ENCODE measurements at regions not wholly inside any gene's neighbourhood (a gene's known extent, or its start where the extent isn't known, plus 50 kb on each side); places are given as distances from the start of the nearest gene placed in this dataset.

DNA sequence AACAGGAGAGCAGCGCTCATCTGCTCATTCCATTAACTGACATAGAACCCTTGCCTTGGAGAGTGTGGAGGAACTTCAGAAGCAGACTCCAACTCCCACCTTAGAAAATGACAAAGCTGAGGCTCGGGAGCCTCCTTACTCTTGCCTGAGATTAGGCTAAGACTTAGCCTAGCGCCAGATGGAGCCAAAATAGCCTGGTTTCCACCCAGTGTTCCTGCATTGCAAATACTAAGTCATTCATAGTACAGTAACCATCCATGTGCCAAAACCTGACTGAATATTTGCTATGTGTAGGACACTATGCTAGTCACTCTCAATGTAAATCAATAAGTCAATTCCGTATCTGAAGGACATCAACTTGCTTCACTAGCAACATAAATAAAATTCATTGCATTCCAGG is 387.4 kb upstream of the CPEB2 start:
- Mint-ChIP-seq H3K36me3 (no peaks in the 10 kb centered on the region), H3K4me3 (no peak overlapping the region), H3K9me3 (peaks cover 0 to 1% (median 0%) of the 10 kb centered on the region in 9 donors), H3K4me1 (no peaks in the 10 kb centered on the region), H3K27ac (no peak overlapping the region), H3K27me3 (peaks cover 0 to 11% (median 3%) of the 10 kb centered on the region in 5 donors)
- POLR2A ChIA-PET = no interaction called here
- DNase-seq (no peak), ATAC-seq (no peak)

- POLR2A ChIA-PET = no interaction called here
- no peak overlapping the region for H3K27ac Mint-ChIP-seq
- H3K27me3 Mint-ChIP-seq = peaks cover 0 to 11% (median 3%) of the 10 kb centered on the region in 5 donors
Observed at GRCh38 chr4:14615671-14616070, 386.6 kb upstream of the CPEB2 start.

GRCh38 chr4:14620567-14621141 is 381.6 kb upstream of the CPEB2 start:
- no peak overlapping the region for H3K4me3 Mint-ChIP-seq
- POLR2A ChIA-PET = no interaction called here
- H3K9me3 Mint-ChIP-seq = peaks cover 0 to 11% (median 0%) of the 10 kb centered on the region in 9 donors
- no peak for ATAC-seq
- no peak overlapping the region for H3K27ac Mint-ChIP-seq
- no peaks in the 10 kb centered on the region for H3K4me1 Mint-ChIP-seq
- no peak for DNase-seq
- H3K27me3 Mint-ChIP-seq = no peaks in the 10 kb centered on the region
- no peaks in the 10 kb centered on the region for H3K36me3 Mint-ChIP-seq

More at GRCh38 chr4:14615671-14616070, 386.6 kb upstream of the CPEB2 start:
- Mint-ChIP-seq H3K4me1 (no peaks in the 10 kb centered on the region), H3K9me3 (peaks cover 0 to 1% (median 0%) of the 10 kb centered on the region in 9 donors), H3K36me3 (no peaks in the 10 kb centered on the region), H3K4me3 (no peak overlapping the region)
- ATAC-seq (no peak), DNase-seq (no peak)

GRCh38 chr4:14621731-14622463 is 380.4 kb upstream of the CPEB2 start:
- no peak for ATAC-seq
- peaks cover 0 to 2% (median 0%) of the 10 kb centered on the region in 5 donors for H3K27me3 Mint-ChIP-seq
- POLR2A ChIA-PET = no interaction called here
- no peaks in the 10 kb centered on the region for H3K4me1 Mint-ChIP-seq
- H3K9me3 Mint-ChIP-seq = peaks cover 0 to 11% (median under 1%) of the 10 kb centered on the region in 9 donors
- H3K4me3 Mint-ChIP-seq = no peak overlapping the region
- DNase-seq = no peak
- no peaks in the 10 kb centered on the region for H3K36me3 Mint-ChIP-seq
- no peak overlapping the region for H3K27ac Mint-ChIP-seq

- DNase-seq = no peak
- Mint-ChIP-seq H3K4me3 (no peak overlapping the region), H3K9me3 (peaks cover 0 to 11% (median 4%) of the 10 kb centered on the region in 9 donors), H3K27ac (no peak overlapping the region), H3K36me3 (no peaks in the 10 kb centered on the region), H3K27me3 (peaks cover 0 to 7% (median 0%) of the 10 kb centered on the region in 5 donors), H3K4me1 (no peaks in the 10 kb centered on the region)
- POLR2A ChIA-PET = no interaction called here
- ATAC-seq = no peak
Observed at GRCh38 chr4:14627038-14627437, 375.2 kb upstream of the CPEB2 start.

DNA sequence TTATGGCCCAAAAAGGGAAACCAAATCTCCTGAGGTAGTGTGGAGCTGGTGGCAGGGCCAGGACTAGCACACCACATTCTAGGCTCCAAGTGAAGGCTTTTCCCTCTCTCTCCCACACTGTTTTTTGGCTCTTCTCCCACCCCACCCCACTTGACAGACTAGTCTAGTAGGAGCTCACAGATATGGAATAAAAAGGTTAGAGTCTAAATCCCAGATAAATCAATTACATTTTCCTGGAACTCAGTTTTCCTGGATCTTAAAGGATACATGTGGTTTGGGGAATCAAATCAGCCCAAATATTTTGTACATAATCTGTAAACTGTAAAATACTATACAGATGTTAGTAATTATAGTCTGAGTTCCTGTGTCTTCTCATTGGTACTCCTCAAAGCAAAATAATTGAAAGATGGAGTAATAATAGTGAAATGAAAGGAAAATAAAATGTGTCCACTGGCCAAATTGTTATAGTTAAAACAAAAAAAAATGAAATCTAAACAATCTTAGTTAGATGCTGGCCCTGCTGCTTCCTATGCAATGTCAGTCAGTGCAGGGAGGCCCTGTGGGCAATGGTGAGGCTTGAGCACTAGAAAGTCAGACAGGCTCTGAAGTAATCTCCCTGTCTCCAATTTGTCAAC is 370.4 kb upstream of the CPEB2 start:
- POLR2A ChIA-PET = no interaction called here
- ATAC-seq (no peak), DNase-seq (no peak)
- Mint-ChIP-seq H3K4me3 (no peak overlapping the region), H3K27me3 (peaks cover 0 to 12% (median 0%) of the 10 kb centered on the region in 5 donors), H3K4me1 (no peaks in the 10 kb centered on the region), H3K9me3 (peaks cover 3 to 8% (median 6%) of the 10 kb centered on the region in 9 donors), H3K36me3 (no peaks in the 10 kb centered on the region), H3K27ac (no peak overlapping the region)

DNA sequence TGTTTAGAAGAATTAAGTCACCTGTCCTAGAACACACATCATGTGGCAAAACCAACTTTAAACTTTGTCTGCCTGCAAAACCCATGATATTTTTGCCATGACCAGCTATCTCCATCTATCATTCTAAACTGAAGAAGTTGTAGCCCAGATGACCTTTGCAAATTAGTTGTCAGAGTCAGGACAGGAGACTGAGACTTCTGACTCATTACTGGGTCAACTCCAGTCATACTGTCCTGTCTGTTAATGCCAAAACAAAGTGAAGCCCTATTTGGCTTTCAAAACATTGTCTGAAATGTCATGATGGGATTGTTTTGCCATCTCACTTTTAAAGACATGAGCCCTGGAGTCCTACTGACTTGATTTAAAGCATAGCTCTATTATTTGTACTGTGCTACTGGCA is 365.7 kb upstream of the CPEB2 start:
- POLR2A ChIA-PET = no interaction called here
- H3K4me1 Mint-ChIP-seq = no peaks in the 10 kb centered on the region
- DNase-seq (no peak), ATAC-seq (no peak)
- no peaks in the 10 kb centered on the region for H3K36me3 Mint-ChIP-seq
- peaks cover 3 to 43% (median 12%) of the 10 kb centered on the region in 5 donors for H3K27me3 Mint-ChIP-seq
- H3K27ac Mint-ChIP-seq = no peak overlapping the region
- H3K9me3 Mint-ChIP-seq = peaks cover 0 to 8% (median 6%) of the 10 kb centered on the region in 9 donors
- no peak overlapping the region for H3K4me3 Mint-ChIP-seq

- H3K9me3 Mint-ChIP-seq = no peaks in the 10 kb centered on the region
- H3K36me3 Mint-ChIP-seq = no peaks in the 10 kb centered on the region
- no peak overlapping the region for H3K4me3 Mint-ChIP-seq
- H3K27me3 Mint-ChIP-seq = peaks cover 3 to 45% (median 12%) of the 10 kb centered on the region in 5 donors
- POLR2A ChIA-PET = no interaction called here
- DNase-seq = no peak
- no peaks in the 10 kb centered on the region for H3K4me1 Mint-ChIP-seq
- no peak for ATAC-seq
- peak overlapping the region in 1 of 10 donors; percentile 2 for H3K27ac Mint-ChIP-seq
Observed at GRCh38 chr4:14640476-14640875, 361.8 kb upstream of the CPEB2 start.

GRCh38 chr4:14641871-14642270 is 360.4 kb upstream of the CPEB2 start:
- POLR2A ChIA-PET = no interaction called here
- H3K27ac Mint-ChIP-seq = no peak overlapping the region
- ATAC-seq (no peak), DNase-seq (no peak)
- H3K27me3 Mint-ChIP-seq = peaks cover 3 to 35% (median 12%) of the 10 kb centered on the region in 5 donors
- no peaks in the 10 kb centered on the region for H3K9me3 Mint-ChIP-seq
- no peaks in the 10 kb centered on the region for H3K4me1 Mint-ChIP-seq
- no peaks in the 10 kb centered on the region for H3K36me3 Mint-ChIP-seq
- no peak overlapping the region for H3K4me3 Mint-ChIP-seq

DNA sequence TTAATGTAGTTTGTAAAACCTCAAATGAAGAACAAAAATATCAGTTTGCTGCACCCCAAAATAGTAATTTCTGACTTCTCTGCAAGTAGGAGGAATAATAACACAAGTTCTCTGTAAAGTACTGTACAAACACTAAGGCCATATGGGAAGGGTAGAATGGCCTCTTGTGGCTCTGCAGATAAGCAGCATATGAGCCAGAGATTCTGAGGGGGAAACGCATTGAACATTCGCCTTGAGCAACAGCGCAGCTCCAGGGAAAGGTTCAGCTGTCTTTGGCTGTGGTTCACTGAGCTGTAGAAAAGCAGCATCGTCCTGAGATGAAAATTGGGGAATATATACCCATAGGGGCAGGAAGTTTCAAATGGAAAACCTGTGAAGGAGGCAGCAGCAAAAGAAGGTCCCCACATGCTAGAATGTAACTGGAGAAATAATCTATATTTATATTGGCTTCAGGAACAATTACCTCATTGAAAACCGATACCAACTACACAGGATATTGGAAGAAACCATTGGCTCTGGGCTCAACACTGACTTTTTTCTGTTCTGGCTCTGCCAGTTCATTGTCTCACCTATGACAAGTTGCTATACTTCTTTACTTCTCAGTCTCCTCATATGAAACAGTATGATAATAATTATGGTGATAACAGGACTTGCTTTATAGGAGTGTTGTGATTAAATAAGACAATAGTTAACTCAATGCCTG is 357.6 kb upstream of the CPEB2 start:
- POLR2A ChIA-PET = no interaction called here

GRCh38 chr4:14646831-14647230 is 355.4 kb upstream of the CPEB2 start:
- Mint-ChIP-seq H3K27ac (no peak overlapping the region), H3K36me3 (no peaks in the 10 kb centered on the region), H3K4me3 (no peak overlapping the region), H3K9me3 (peaks cover 0 to 18% (median 0%) of the 10 kb centered on the region in 9 donors), H3K27me3 (peaks cover 0 to 11% (median 2%) of the 10 kb centered on the region in 5 donors), H3K4me1 (no peaks in the 10 kb centered on the region)
- POLR2A ChIA-PET = no interaction called here
- DNase-seq (no peak), ATAC-seq (no peak)

More for the DNA sequence above, 357.6 kb upstream of the CPEB2 start:
- H3K27me3 Mint-ChIP-seq = peaks cover 2 to 19% (median 8%) of the 10 kb centered on the region in 5 donors
- H3K4me1 Mint-ChIP-seq = no peaks in the 10 kb centered on the region
- no peaks in the 10 kb centered on the region for H3K36me3 Mint-ChIP-seq
- no peak overlapping the region for H3K4me3 Mint-ChIP-seq
- DNase-seq (no peak), ATAC-seq (no peak)
- H3K27ac Mint-ChIP-seq = no peak overlapping the region
- H3K9me3 Mint-ChIP-seq = peaks cover 0 to 6% (median 0%) of the 10 kb centered on the region in 9 donors

GRCh38 chr4:14650127-14650526 is 352.2 kb upstream of the CPEB2 start:
- Mint-ChIP-seq H3K4me3 (no peak overlapping the region), H3K4me1 (no peaks in the 10 kb centered on the region), H3K36me3 (peaks cover 0 to 3% (median 0%) of the 10 kb centered on the region in 3 donors), H3K27ac (no peak overlapping the region), H3K9me3 (peaks cover 2 to 25% (median 7%) of the 10 kb centered on the region in 9 donors), H3K27me3 (peaks cover 0 to 10% (median 9%) of the 10 kb centered on the region in 5 donors)
- POLR2A ChIA-PET = no interaction called here
- ATAC-seq (no peak), DNase-seq (no peak)

DNA sequence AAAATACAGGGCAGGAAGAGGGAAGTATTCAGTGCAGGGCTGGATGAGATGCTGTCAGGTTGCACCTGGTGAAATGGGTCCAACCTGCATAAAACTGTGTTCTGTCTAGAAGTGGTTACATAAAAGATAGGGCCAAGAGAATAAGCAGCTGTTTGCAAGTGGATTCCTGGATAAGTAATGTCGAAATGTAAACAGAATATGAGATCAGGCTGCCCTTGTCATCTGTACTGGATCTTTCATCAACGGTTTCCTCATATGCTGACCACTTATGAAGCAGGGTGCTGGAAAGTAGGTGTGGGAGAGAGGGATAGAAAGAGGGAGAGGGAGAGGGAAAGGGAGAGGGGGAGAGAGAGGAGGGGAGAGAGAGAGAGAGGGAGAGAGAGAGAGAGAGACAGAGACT is 349.8 kb upstream of the CPEB2 start:
- Mint-ChIP-seq H3K9me3 (peaks cover 3 to 32% (median 9%) of the 10 kb centered on the region in 9 donors), H3K27ac (no peak overlapping the region), H3K27me3 (peaks cover 0 to 14% (median 5%) of the 10 kb centered on the region in 5 donors), H3K4me3 (no peak overlapping the region), H3K4me1 (no peaks in the 10 kb centered on the region), H3K36me3 (peaks cover 0 to 5% (median 0%) of the 10 kb centered on the region in 3 donors)
- POLR2A ChIA-PET = no interaction called here
- ATAC-seq = no peak
- DNase-seq = no peak

Measured in naive thymus-derived CD8-positive, alpha-beta T cell (primary cell).